ENCODE measurements at regions not wholly inside any gene's neighbourhood (a gene's known extent, or its start where the extent isn't known, plus 50 kb on each side); places are given as distances from the start of the nearest gene placed in this dataset.

DNA sequence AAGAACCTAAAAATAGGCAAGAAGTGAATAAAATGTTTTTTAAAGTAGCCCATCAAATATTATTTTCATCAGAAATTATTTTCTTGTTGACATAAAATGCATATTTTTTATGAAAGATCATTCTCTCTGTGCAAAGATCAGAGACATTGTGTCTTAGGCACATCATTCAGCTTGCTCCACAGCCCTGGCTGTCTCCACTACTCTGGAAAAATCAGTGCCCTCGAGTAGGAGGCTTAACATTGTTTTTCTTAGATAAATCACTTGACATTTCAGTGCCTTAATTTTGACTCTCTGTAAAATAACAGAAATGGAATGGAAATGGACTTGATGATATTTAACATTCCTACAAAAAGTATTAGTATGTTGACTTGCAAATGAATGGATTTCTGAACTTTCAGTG, 77.9 kb downstream of the FAT4 start:
- H3K4me2 ChIP-seq (ENCODE audit: low read length): no peak overlapping the region
- H3K9me2 ChIP-seq (replicated peaks; ENCODE audit: control insufficient read depth, low read length): no peaks in the 10 kb centered on the region
- no peaks in the 10 kb centered on the region for H4K20me1 ChIP-seq (ENCODE audit: control insufficient read depth, insufficient read depth, low read depth, low read length)
- H3K9me3 ChIP-seq (ENCODE audit: control insufficient read depth, insufficient read depth, low read length): no peaks in the 10 kb centered on the region
- no peaks in the 10 kb centered on the region for H3K36me3 ChIP-seq (ENCODE audit: control insufficient read depth, low read length)
- no peaks in the 10 kb centered on the region for H3K79me2 ChIP-seq (ENCODE audit: control insufficient read depth, low read length)
- TF ChIP-seq CTCF (IDR thresholded peaks at IDR 0.05; ENCODE audit: low read depth, low read length, poor library complexity, severe bottlenecking): no peak
- TF ChIP-seq EZH2phosphoT487 (IDR thresholded peaks at IDR 0.05; ENCODE audit: borderline replicate concordance, low read length): no peak
- no peaks in the 10 kb centered on the region for H3K4me1 ChIP-seq (ENCODE audit: control insufficient read depth, low read length)
- H3K27ac ChIP-seq (ENCODE audit: low read depth, low read length): no peak overlapping the region
- no peaks in the 10 kb centered on the region for H3K27me3 ChIP-seq (ENCODE audit: control insufficient read depth, low read length)
- H3K4me3 ChIP-seq (ENCODE audit: low read length): no peak overlapping the region
- no peaks in the 10 kb centered on the region for H3F3A ChIP-seq (ENCODE audit: control insufficient read depth, insufficient read depth)

DNA sequence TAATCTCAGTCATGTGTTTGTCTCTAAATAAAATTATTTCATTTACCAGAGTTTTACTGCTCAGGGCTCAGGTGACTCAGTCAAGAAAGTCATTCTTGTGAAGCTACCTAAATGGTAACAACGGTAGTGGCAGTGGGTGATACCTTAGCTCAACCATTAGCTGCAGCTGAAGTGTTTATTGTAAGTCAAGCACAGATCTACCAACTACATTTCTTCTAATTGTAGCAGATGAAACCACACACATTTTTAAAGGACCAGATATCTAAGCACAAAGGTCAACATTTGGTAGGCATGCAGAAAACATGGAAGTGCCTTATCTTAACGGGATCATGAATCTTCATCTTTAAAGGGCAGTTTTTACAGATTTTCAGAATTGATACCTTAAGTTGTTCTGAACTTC, 79.1 kb downstream of the FAT4 start:
- Histone ChIP-seq H3K27ac (ENCODE audit: low read depth, low read length) (no peak overlapping the region), H3K9me3 (ENCODE audit: control insufficient read depth, insufficient read depth, low read length) (no peaks in the 10 kb centered on the region), H3K27me3 (ENCODE audit: control insufficient read depth, low read length) (no peaks in the 10 kb centered on the region), H3K4me2 (ENCODE audit: low read length) (no peak overlapping the region), H3K9me2 (replicated peaks; ENCODE audit: control insufficient read depth, low read length) (no peaks in the 10 kb centered on the region), H3K4me3 (ENCODE audit: low read length) (no peak overlapping the region), H3K79me2 (ENCODE audit: control insufficient read depth, low read length) (no peaks in the 10 kb centered on the region), H3K36me3 (ENCODE audit: control insufficient read depth, low read length) (no peaks in the 10 kb centered on the region), H3K4me1 (ENCODE audit: control insufficient read depth, low read length) (no peaks in the 10 kb centered on the region), H4K20me1 (ENCODE audit: control insufficient read depth, insufficient read depth, low read depth, low read length) (no peaks in the 10 kb centered on the region), H3F3A (ENCODE audit: control insufficient read depth, insufficient read depth) (no peaks in the 10 kb centered on the region)
- TF ChIP-seq CTCF (IDR thresholded peaks at IDR 0.05; ENCODE audit: low read depth, low read length, poor library complexity, severe bottlenecking) (no peak), EZH2phosphoT487 (IDR thresholded peaks at IDR 0.05; ENCODE audit: borderline replicate concordance, low read length) (no peak)

DNA sequence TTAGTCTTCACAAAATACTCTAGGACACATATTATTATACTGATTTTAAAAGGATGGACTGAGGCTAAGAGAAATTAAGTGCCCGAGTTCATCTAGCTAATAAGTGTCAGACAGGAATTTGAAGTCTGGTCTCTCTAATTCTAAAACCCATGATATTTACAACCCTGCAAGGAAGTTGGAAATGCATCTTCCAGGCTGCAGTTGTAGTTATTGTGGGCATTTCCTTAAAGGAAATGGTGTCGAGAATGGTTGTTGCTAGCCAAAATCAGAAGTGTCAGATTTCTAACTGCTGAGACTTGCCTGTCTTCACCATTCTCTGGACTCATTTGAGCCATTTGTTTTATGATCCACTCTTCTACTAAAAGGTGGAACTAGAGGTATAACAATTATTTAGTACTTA, 82.5 kb downstream of the FAT4 start:
- H3K36me3 ChIP-seq (ENCODE audit: control insufficient read depth, low read length): no peaks in the 10 kb centered on the region
- no peak overlapping the region for H3K27ac ChIP-seq (ENCODE audit: low read depth, low read length)
- H3K4me3 ChIP-seq (ENCODE audit: low read length): no peak overlapping the region
- no peaks in the 10 kb centered on the region for H4K20me1 ChIP-seq (ENCODE audit: control insufficient read depth, insufficient read depth, low read depth, low read length)
- H3K79me2 ChIP-seq (ENCODE audit: control insufficient read depth, low read length): no peaks in the 10 kb centered on the region
- no peaks in the 10 kb centered on the region for H3K4me1 ChIP-seq (ENCODE audit: control insufficient read depth, low read length)
- no peaks in the 10 kb centered on the region for H3K9me2 ChIP-seq (replicated peaks; ENCODE audit: control insufficient read depth, low read length)
- no peaks in the 10 kb centered on the region for H3F3A ChIP-seq (ENCODE audit: control insufficient read depth, insufficient read depth)
- H3K4me2 ChIP-seq (ENCODE audit: low read length): no peak overlapping the region
- TF ChIP-seq EZH2phosphoT487 (IDR thresholded peaks at IDR 0.05; ENCODE audit: borderline replicate concordance, low read length) (no peak), CTCF (IDR thresholded peaks at IDR 0.05; ENCODE audit: low read depth, low read length, poor library complexity, severe bottlenecking) (no peak)
- H3K27me3 ChIP-seq (ENCODE audit: control insufficient read depth, low read length): no peaks in the 10 kb centered on the region
- no peaks in the 10 kb centered on the region for H3K9me3 ChIP-seq (ENCODE audit: control insufficient read depth, insufficient read depth, low read length)
